ENCODE measurements at regions not wholly inside any gene's neighbourhood (a gene's known extent, or its start where the extent isn't known, plus 50 kb on each side); places are given as distances from the start of the nearest gene placed in this dataset.

GRCh38 chr3:28915741-28916500 lies 364.9 kb upstream of the RBMS3 start:
- no peak for TF ChIP-seq CTCF (IDR thresholded peaks at IDR 0.05; ENCODE audit: unreplicated experiment)
- H3K27me3 Mint-ChIP-seq (ENCODE audit: unreplicated experiment): no peaks in the 10 kb centered on the region

GRCh38 chr3:28916713-28917499 lies 364.0 kb upstream of the RBMS3 start:
- Mint-ChIP-seq H3K4me1 (ENCODE audit: unreplicated experiment) (peaks cover 3% of the 10 kb centered on the region), H3K27ac (ENCODE audit: unreplicated experiment) (no peak overlapping the region), H3K4me3 (ENCODE audit: unreplicated experiment) (no peak overlapping the region), H3K9me3 (ENCODE audit: unreplicated experiment) (no peaks in the 10 kb centered on the region), H3K36me3 (ENCODE audit: low read depth, unreplicated experiment) (no peaks in the 10 kb centered on the region), H3K27me3 (ENCODE audit: unreplicated experiment) (no peaks in the 10 kb centered on the region)
- DNase-seq (ENCODE audit: low spot score): peak; percentile 52
- TF ChIP-seq CTCF (IDR thresholded peaks at IDR 0.05; ENCODE audit: unreplicated experiment): no peak

More at GRCh38 chr3:28915741-28916500, 364.9 kb upstream of the RBMS3 start:
- no peak overlapping the region for H3K4me3 Mint-ChIP-seq (ENCODE audit: unreplicated experiment)
- H3K27ac Mint-ChIP-seq (ENCODE audit: unreplicated experiment): no peak overlapping the region
- H3K9me3 Mint-ChIP-seq (ENCODE audit: unreplicated experiment): no peaks in the 10 kb centered on the region
- peak; percentile 60 for DNase-seq (ENCODE audit: low spot score)
- no peaks in the 10 kb centered on the region for H3K36me3 Mint-ChIP-seq (ENCODE audit: low read depth, unreplicated experiment)
- peaks cover 3% of the 10 kb centered on the region for H3K4me1 Mint-ChIP-seq (ENCODE audit: unreplicated experiment)

GRCh38 chr3:28917895-28918475 lies 362.9 kb upstream of the RBMS3 start:
- Mint-ChIP-seq H3K4me3 (ENCODE audit: unreplicated experiment) (no peak overlapping the region), H3K9me3 (ENCODE audit: unreplicated experiment) (no peaks in the 10 kb centered on the region), H3K27me3 (ENCODE audit: unreplicated experiment) (no peaks in the 10 kb centered on the region), H3K36me3 (ENCODE audit: low read depth, unreplicated experiment) (no peaks in the 10 kb centered on the region), H3K27ac (ENCODE audit: unreplicated experiment) (no peak overlapping the region), H3K4me1 (ENCODE audit: unreplicated experiment) (peaks cover 3% of the 10 kb centered on the region)
- TF ChIP-seq CTCF (IDR thresholded peaks at IDR 0.05; ENCODE audit: unreplicated experiment): no peak
- DNase-seq (ENCODE audit: low spot score): no peak

GRCh38 chr3:28922376-28922775 lies 358.5 kb upstream of the RBMS3 start:
- Mint-ChIP-seq H3K4me1 (ENCODE audit: unreplicated experiment) (no peaks in the 10 kb centered on the region), H3K27me3 (ENCODE audit: unreplicated experiment) (no peaks in the 10 kb centered on the region), H3K27ac (ENCODE audit: unreplicated experiment) (no peak overlapping the region), H3K36me3 (ENCODE audit: low read depth, unreplicated experiment) (no peaks in the 10 kb centered on the region), H3K9me3 (ENCODE audit: unreplicated experiment) (no peaks in the 10 kb centered on the region), H3K4me3 (ENCODE audit: unreplicated experiment) (no peak overlapping the region)
- no peak for DNase-seq (ENCODE audit: low spot score)
- TF ChIP-seq CTCF (IDR thresholded peaks at IDR 0.05; ENCODE audit: unreplicated experiment): no peak
